SU-DHL-6 (cell line): ENCODE measurements at regions not wholly inside any gene's neighbourhood (a gene's known extent, or its start where the extent isn't known, plus 50 kb on each side); places are given as distances from the start of the nearest gene placed in this dataset.

Experiments used
- H2AFZ ChIP-seq: fragments of 200-600 bp; sonication (generic); 2 replicates; pipeline ENCODE4 v1.6.1; 2014; ENCODE audit warnings: low read depth, mild to moderate bottlenecking, moderate library complexity, mixed read lengths, antibody characterized with exemption, low read length; ENCODE audit not compliant: severe bottlenecking
- H3F3A ChIP-seq: fragments of 200-600 bp; shearing (Covaris generic); 2 replicates; pipeline ENCODE4 v1.6.0; 2016; ENCODE audit warnings: antibody characterized with exemption, mild to moderate bottlenecking; ENCODE audit not compliant: insufficient read depth
- H3K27ac ChIP-seq: fragments of 200-600 bp; sonication (generic); 2 replicates; pipeline ENCODE4 v1.5.1; 2016; ENCODE audit warnings: low read depth, mild to moderate bottlenecking, low read length, moderate library complexity, mixed read lengths
- H3K27me3 ChIP-seq: fragments of 200-600 bp; sonication (generic), shearing (Covaris generic); 2 replicates; pipeline ENCODE4 v1.6.0; 2014; ENCODE audit warnings: mild to moderate bottlenecking, low read length
- H3K36me3 ChIP-seq: fragments of 200-600 bp; sonication (generic); 2 replicates; pipeline ENCODE4 v1.6.1; 2014; ENCODE audit warnings: mild to moderate bottlenecking, low read length, mixed read lengths
- H3K4me2 ChIP-seq: fragments of 300-600, 200-600 bp; shearing (Covaris generic), sonication (generic); 2 replicates; pipeline ENCODE4 v1.6.0; 2014; ENCODE audit warnings: low read length, low read depth, mild to moderate bottlenecking; ENCODE audit not compliant: poor library complexity, severe bottlenecking
- H3K4me3 ChIP-seq: fragments of 200-600 bp; sonication (generic); 2 replicates; pipeline ENCODE4 v1.5.1; 2014; ENCODE audit warnings: antibody characterized with exemption, low read length, mild to moderate bottlenecking, mixed read lengths; ENCODE audit not compliant: insufficient read depth, poor library complexity, severe bottlenecking
- H3K79me2 ChIP-seq: fragments of 200-600 bp; sonication (generic); 2 replicates; pipeline ENCODE4 v1.6.1; 2014; ENCODE audit warnings: mild to moderate bottlenecking, low read length, moderate library complexity; ENCODE audit not compliant: insufficient read depth
- H3K9ac ChIP-seq: fragments of 200-600 bp; sonication (generic); 2 replicates; pipeline ENCODE4 v1.7.0; 2014; ENCODE audit warnings: mild to moderate bottlenecking, low read length
- H3K9me2 ChIP-seq: fragments of 200-600 bp; sonication (generic); replicated peaks from 2 replicates; pipeline ENCODE4 v1.6.1; 2014; ENCODE audit warnings: low read length; ENCODE audit not compliant: insufficient read depth
- H3K9me3 ChIP-seq: fragments of 200-600 bp; sonication (generic); 2 replicates; pipeline ENCODE4 v1.6.1; 2014; ENCODE audit warnings: low read length, mixed read lengths; ENCODE audit not compliant: insufficient read depth
- H4K20me1 ChIP-seq: fragments of 200-600 bp; sonication (generic); 2 replicates; pipeline ENCODE4 v1.6.1; 2014; ENCODE audit warnings: low read depth, mild to moderate bottlenecking, antibody characterized with exemption, low read length, moderate library complexity, mixed read lengths
- EZH2phosphoT487 ChIP-seq: fragments of 200-600 bp; sonication (generic), shearing (Covaris generic); conservative IDR thresholded peaks from 2 replicates; pipeline ENCODE4 v1.6.1; 2018; ENCODE audit warnings: mild to moderate bottlenecking, antibody characterized with exemption, low read length, moderate library complexity, mixed read lengths
- TF ChIP-seq, protein P1 (sequence below): fragments of 200-600 bp; sonication (generic); IDR thresholded peaks from one replicate; pipeline ENCODE4 v1.5.1; 2017; ENCODE audit warnings: antibody characterized with exemption, mild to moderate bottlenecking, low read length, moderate library complexity; ENCODE audit not compliant: insufficient read depth, poor library complexity, severe bottlenecking

- Histone ChIP-seq H4K20me1 (no peaks in the 10 kb centered on the region), H3K9me2 (no peaks in the 10 kb centered on the region), H3K4me3 (no peak overlapping the region), H3K36me3 (no peaks in the 10 kb centered on the region), H3K27me3 (no peaks in the 10 kb centered on the region), H3F3A (no peaks in the 10 kb centered on the region), H3K4me2 (no peak overlapping the region), H3K27ac (no peak overlapping the region), H3K9ac (no peak overlapping the region), H2AFZ (no peak overlapping the region), H3K79me2 (no peaks in the 10 kb centered on the region), H3K9me3 (no peaks in the 10 kb centered on the region)
- TF ChIP-seq EZH2phosphoT487, result no peak
- TF ChIP-seq, protein P1, sequence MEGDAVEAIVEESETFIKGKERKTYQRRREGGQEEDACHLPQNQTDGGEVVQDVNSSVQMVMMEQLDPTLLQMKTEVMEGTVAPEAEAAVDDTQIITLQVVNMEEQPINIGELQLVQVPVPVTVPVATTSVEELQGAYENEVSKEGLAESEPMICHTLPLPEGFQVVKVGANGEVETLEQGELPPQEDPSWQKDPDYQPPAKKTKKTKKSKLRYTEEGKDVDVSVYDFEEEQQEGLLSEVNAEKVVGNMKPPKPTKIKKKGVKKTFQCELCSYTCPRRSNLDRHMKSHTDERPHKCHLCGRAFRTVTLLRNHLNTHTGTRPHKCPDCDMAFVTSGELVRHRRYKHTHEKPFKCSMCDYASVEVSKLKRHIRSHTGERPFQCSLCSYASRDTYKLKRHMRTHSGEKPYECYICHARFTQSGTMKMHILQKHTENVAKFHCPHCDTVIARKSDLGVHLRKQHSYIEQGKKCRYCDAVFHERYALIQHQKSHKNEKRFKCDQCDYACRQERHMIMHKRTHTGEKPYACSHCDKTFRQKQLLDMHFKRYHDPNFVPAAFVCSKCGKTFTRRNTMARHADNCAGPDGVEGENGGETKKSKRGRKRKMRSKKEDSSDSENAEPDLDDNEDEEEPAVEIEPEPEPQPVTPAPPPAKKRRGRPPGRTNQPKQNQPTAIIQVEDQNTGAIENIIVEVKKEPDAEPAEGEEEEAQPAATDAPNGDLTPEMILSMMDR, result no peak
Observed at GRCh38 chr12:28640519-28640918, 450.3 kb downstream of the CCDC91 start.

DNA sequence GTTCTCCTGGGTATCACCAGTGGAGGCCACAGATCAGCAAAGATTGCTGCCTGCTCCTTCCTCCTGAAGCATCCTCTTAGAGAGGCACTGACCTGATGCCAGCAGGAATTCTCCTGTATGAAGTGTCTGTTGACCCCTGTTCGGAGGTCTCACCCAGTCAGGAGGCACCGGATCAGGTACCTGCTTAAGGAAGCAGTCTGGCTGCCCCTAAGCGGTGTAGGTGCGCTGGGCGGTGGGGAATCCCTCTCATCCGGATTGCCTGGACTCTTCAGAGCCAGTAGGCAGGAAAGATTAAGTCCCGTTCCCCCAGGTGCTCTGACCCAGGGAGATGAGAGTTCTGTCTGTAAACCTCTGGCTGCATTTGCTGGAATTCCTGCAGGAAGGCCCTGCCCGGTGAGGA is 455.2 kb downstream of the CCDC91 start:
- H3K4me3 ChIP-seq, result no peak overlapping the region

DNA sequence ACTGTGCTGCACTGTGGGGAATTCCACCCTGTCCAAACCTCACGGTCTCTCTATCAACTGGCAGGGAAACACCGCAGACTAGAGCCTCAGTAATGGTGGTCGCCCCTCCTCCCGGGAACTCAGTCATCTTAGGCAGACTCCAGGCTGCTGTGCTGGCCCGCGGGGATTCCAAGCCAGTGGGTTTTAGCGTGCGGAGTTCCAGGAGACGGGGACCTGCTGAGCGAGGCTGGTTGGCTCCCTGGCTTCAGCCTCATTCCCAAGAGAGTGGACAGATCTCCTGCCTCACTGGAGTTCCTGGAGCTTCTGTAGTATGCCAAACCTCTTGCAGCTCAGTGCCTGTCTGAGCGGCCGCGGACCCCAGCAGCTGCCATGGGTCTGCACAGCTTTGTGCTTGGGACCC is 455.6 kb downstream of the CCDC91 start:
- no peak overlapping the region for H3K4me3 ChIP-seq
- no peak overlapping the region for H3K4me2 ChIP-seq
- no peaks in the 10 kb centered on the region for H3K27me3 ChIP-seq
- no peaks in the 10 kb centered on the region for H3F3A ChIP-seq
- H3K9ac ChIP-seq, result no peak overlapping the region
- H2AFZ ChIP-seq, result no peak overlapping the region
- no peaks in the 10 kb centered on the region for H4K20me1 ChIP-seq
- no peak overlapping the region for H3K27ac ChIP-seq
- no peaks in the 10 kb centered on the region for H3K79me2 ChIP-seq
- no peaks in the 10 kb centered on the region for H3K36me3 ChIP-seq
- TF ChIP-seq EZH2phosphoT487, result no peak
- TF ChIP-seq, protein P1, result no peak
- no peaks in the 10 kb centered on the region for H3K9me2 ChIP-seq
- no peaks in the 10 kb centered on the region for H3K9me3 ChIP-seq

More for the DNA sequence above, 455.2 kb downstream of the CCDC91 start:
- Histone ChIP-seq H3K36me3 (no peaks in the 10 kb centered on the region), H2AFZ (no peak overlapping the region), H3K9ac (no peak overlapping the region), H3K27ac (no peak overlapping the region), H3K79me2 (no peaks in the 10 kb centered on the region), H3K4me2 (no peak overlapping the region), H4K20me1 (no peaks in the 10 kb centered on the region), H3F3A (no peaks in the 10 kb centered on the region), H3K9me3 (no peaks in the 10 kb centered on the region), H3K27me3 (no peaks in the 10 kb centered on the region), H3K9me2 (no peaks in the 10 kb centered on the region)
- no peak for TF ChIP-seq EZH2phosphoT487
- TF ChIP-seq, protein P1, result no peak

GRCh38 chr12:28650906-28651305 is 460.6 kb downstream of the CCDC91 start:
- H3K9me2 ChIP-seq, result no peaks in the 10 kb centered on the region
- no peaks in the 10 kb centered on the region for H3K79me2 ChIP-seq
- no peaks in the 10 kb centered on the region for H3K9me3 ChIP-seq
- no peak overlapping the region for H3K27ac ChIP-seq
- no peaks in the 10 kb centered on the region for H3K27me3 ChIP-seq
- H3K36me3 ChIP-seq, result no peaks in the 10 kb centered on the region
- TF ChIP-seq EZH2phosphoT487, result no peak
- TF ChIP-seq, protein P1, result no peak
- H4K20me1 ChIP-seq, result no peaks in the 10 kb centered on the region
- H3K9ac ChIP-seq, result no peak overlapping the region
- H3F3A ChIP-seq, result no peaks in the 10 kb centered on the region
- H3K4me2 ChIP-seq, result no peak overlapping the region
- no peak overlapping the region for H2AFZ ChIP-seq
- no peak overlapping the region for H3K4me3 ChIP-seq
